K562 (cell line): ENCODE measurements at regions not wholly inside any gene's neighbourhood (a gene's known extent, or its start where the extent isn't known, plus 50 kb on each side); places are given as distances from the start of the nearest gene placed in this dataset.

Experiments
- ATAC-seq: fragments of 200-7000 bp; cut with Tn5 transposase; 3 replicates; pipeline ENCODE4 v1.9.1; 2020; ENCODE audit warnings: moderate library complexity
- BruUV-seq: library from RNA; stranded (reverse); fragments of 400-500 nt; replicated peaks from 2 replicates; lab custom pipeline; 2021; lab: Mats Ljungman, UMichigan
- CTCF ChIA-PET: fragments of 300-600 bp; formaldehyde crosslinking; extraction: SDS; loops from one replicate; lab custom pipeline; 2021; ENCODE audit warnings: low intra/inter-chr PET ratio; lab: Yijun Ruan, JAX
- POLR2A ChIA-PET: fragments of 300-600, 350-650 bp; sonication (Branson Sonifier 250); formaldehyde crosslinking; extraction: SDS; loops from one replicate; lab custom pipeline; 2021; ENCODE audit warnings: antibody characterized with exemption, inconsistent platforms; lab: Yijun Ruan, JAX
- DNase-seq, 4 experiments: peaks; one replicate each; pipeline versions ENCODE4 v3.0.0 to v3.0.0-alpha.2; 2011 to 2018; ENCODE audit warnings: low spot score in 3 of 4, mixed read lengths in 3 of 4; ENCODE audit errors: extremely low read depth in 1 of 4
- FAIRE-seq: peaks from 2 replicates; lab custom pipeline; 2011; peaks lifted over from hg19 to GRCh38; lab: Jason Lieb, UNC
- H2AFZ ChIP-seq: 2 replicates; pipeline ENCODE4 v1.6.0; 2011; ENCODE audit warnings: low read depth, low read length, control low read depth, inconsistent platforms
- H3K27ac ChIP-seq: fragments of 200-600 bp; 3 replicates; pipeline ENCODE4 v1.8.0; 2011; ENCODE audit warnings: low read depth, mild to moderate bottlenecking, control low read depth, inconsistent platforms, low read length, moderate library complexity, mixed read lengths; ENCODE audit errors: extremely low read depth
- H3K27me3 ChIP-seq, 2 experiments: fragments of 300-600 bp in 1 of 2; 2 replicates in 1 of 2; 3 replicates in 1 of 2; pipeline versions ENCODE4 v1.6.0 to v1.8.0; 2011; ENCODE audit warnings: inconsistent platforms in 2 of 2, low read length in 2 of 2, mild to moderate bottlenecking in 1 of 2, mixed read lengths in 1 of 2, moderate library complexity in 1 of 2; ENCODE audit not compliant: control insufficient read depth in 2 of 2, insufficient read depth in 2 of 2
- H3K36me3 ChIP-seq: fragments of 300-600 bp; 3 replicates; pipeline ENCODE4 v1.8.0; 2011; ENCODE audit warnings: mild to moderate bottlenecking, low read length, inconsistent platforms; ENCODE audit not compliant: control insufficient read depth, insufficient read depth
- H3K4me1 ChIP-seq, 2 experiments: fragments of 200-600 bp in 1 of 2; replicated peaks in 1 of 2; 2 replicates in 1 of 2; 3 replicates in 1 of 2; pipeline versions ENCODE4 v1.5.1 to v1.8.0; 2011; ENCODE audit warnings: inconsistent platforms in 2 of 2, low read length in 2 of 2, mild to moderate bottlenecking in 1 of 2, mixed read lengths in 1 of 2, moderate library complexity in 1 of 2; ENCODE audit not compliant: control insufficient read depth in 2 of 2, insufficient read depth in 2 of 2
- H3K4me2 ChIP-seq: 2 replicates; pipeline ENCODE4 v1.6.1; 2011; ENCODE audit warnings: low read length, control low read depth, inconsistent platforms, mixed read lengths; ENCODE audit not compliant: insufficient read depth
- H3K4me3 ChIP-seq: fragments of 200-600 bp; sonication (generic), shearing (Covaris generic); 2 replicates; pipeline ENCODE4 v1.5.1; 2016; ENCODE audit warnings: control low read depth, inconsistent platforms
- H3K79me2 ChIP-seq: fragments of 200-600 bp; 3 replicates; pipeline ENCODE4 v1.8.0; 2011; ENCODE audit warnings: low read length, inconsistent platforms; ENCODE audit not compliant: control insufficient read depth, insufficient read depth
- H3K9ac ChIP-seq, 2 experiments: 2 replicates each; pipeline versions ENCODE4 v1.6.0 to v1.6.1; 2011; ENCODE audit warnings: low read depth in 2 of 2, low read length in 2 of 2, control low read depth in 1 of 2, inconsistent platforms in 1 of 2, mild to moderate bottlenecking in 1 of 2, mixed read lengths in 1 of 2; ENCODE audit not compliant: insufficient read depth in 1 of 2
- H3K9me1 ChIP-seq: one replicate; pipeline ENCODE4 v1.6.0; 2011; ENCODE audit warnings: inconsistent platforms, mild to moderate bottlenecking, low read length, moderate library complexity; ENCODE audit not compliant: control insufficient read depth, insufficient read depth
- H3K9me3 ChIP-seq: replicated peaks from 2 replicates; pipeline ENCODE4 v1.5.1; 2011; ENCODE audit warnings: low read depth, low read length, inconsistent platforms; ENCODE audit not compliant: control insufficient read depth, insufficient read depth
- H4K20me1 ChIP-seq: replicated peaks from 2 replicates; pipeline ENCODE4 v1.6.1; 2011; ENCODE audit warnings: low read length, inconsistent platforms, mixed read lengths; ENCODE audit not compliant: control insufficient read depth, insufficient read depth
- ARNT ChIP-seq, 2 experiments: fragments of 450-650 bp; IDR thresholded peaks; 2 replicates each; pipeline ENCODE4 v1.6.1; 2016; ENCODE audit warnings: mild to moderate bottlenecking in 1 of 2
- ATF1 ChIP-seq, 2 experiments: fragments of 450-650 bp in 1 of 2; IDR thresholded peaks; 2 replicates each; pipeline ENCODE4 v1.6.1; 2016; ENCODE audit warnings: missing compliant biosample characterization in 1 of 2, missing genetic modification characterization in 1 of 2
- HOXB6 ChIP-seq: fragments of 250-450 bp; sonication (Bioruptor Pico); IDR thresholded peaks from 2 replicates; pipeline ENCODE4 v1.5.1; 2022; ENCODE audit warnings: mild to moderate bottlenecking, borderline replicate concordance
- L3MBTL2 ChIP-seq: fragments of 450-650 bp; IDR thresholded peaks from 2 replicates; pipeline ENCODE4 v1.6.1; 2016; ENCODE audit warnings: mild to moderate bottlenecking, moderate library complexity
- NFIX ChIP-seq: fragments of 250-450 bp; sonication (Bioruptor Pico); IDR thresholded peaks from 2 replicates; pipeline ENCODE4 v1.4.0; 2020; ENCODE audit warnings: low read depth, mild to moderate bottlenecking, moderate library complexity
- PCBP2 ChIP-seq: fragments of 200-400 bp; formaldehyde crosslinking; IDR thresholded peaks from 2 replicates; pipeline ENCODE4 v1.6.1; 2018; ENCODE audit warnings: low read length, low read depth, mild to moderate bottlenecking, moderate library complexity; ENCODE audit not compliant: poor library complexity, severe bottlenecking
- SIRT6 ChIP-seq: IDR thresholded peaks from one replicate; pipeline ENCODE4 v1.6.1; 2012; ENCODE audit warnings: low read depth, mild to moderate bottlenecking, control low read depth, inconsistent platforms, low read length, moderate library complexity
- SMAD2 ChIP-seq: fragments of 150-350 bp; IDR thresholded peaks from 2 replicates; pipeline ENCODE4 v1.6.1; 2014; ENCODE audit warnings: low read depth, mild to moderate bottlenecking, low read length
- TCF7L2 ChIP-seq: fragments of 150-350 bp; IDR thresholded peaks from 2 replicates; pipeline ENCODE4 v1.6.1; 2016; ENCODE audit warnings: low read depth, mild to moderate bottlenecking, low read length, moderate library complexity
- TFAP4 ChIP-seq: sonication (generic); formaldehyde crosslinking; IDR thresholded peaks from 2 replicates; pipeline ENCODE4 v1.8.0; 2022; ENCODE audit warnings: missing genetic modification reagents, mild to moderate bottlenecking, moderate library complexity, borderline replicate concordance
- ZFP36 ChIP-seq: fragments of 150-350 bp; IDR thresholded peaks from 2 replicates; pipeline ENCODE4 v1.6.1; 2018; ENCODE audit warnings: low read length, low read depth; ENCODE audit not compliant: partially characterized antibody
- ZNF282 ChIP-seq: sonication (generic); formaldehyde crosslinking; IDR thresholded peaks from 2 replicates; pipeline ENCODE4 v1.8.1; 2023; ENCODE audit warnings: missing genetic modification reagents
- ZNF449 ChIP-seq: fragments of 250-450 bp; sonication (Bioruptor Pico); IDR thresholded peaks from 2 replicates; pipeline ENCODE4 v1.8.0; 2022; ENCODE audit warnings: moderate library complexity, mild to moderate bottlenecking, inconsistent platforms
- in situ Hi-C: fragments of 300-500 bp; cut with MboI; formaldehyde crosslinking; loops from 4 replicates; pipeline ENCODE4 v1.15.0; 2018; ENCODE audit warnings: inconsistent platforms, mixed read lengths
- intact Hi-C: fragments of 100-400 bp; cut with micrococcal nuclease; formaldehyde crosslinking; loops from 2 replicates; pipeline ENCODE4 v1.14.2; 2022
- TF ChIP-seq, protein P1 (sequence below): fragments of 450-650 bp; IDR thresholded peaks from 2 replicates; pipeline ENCODE4 v1.6.1; 2016; ENCODE audit warnings: low read depth

DNA sequence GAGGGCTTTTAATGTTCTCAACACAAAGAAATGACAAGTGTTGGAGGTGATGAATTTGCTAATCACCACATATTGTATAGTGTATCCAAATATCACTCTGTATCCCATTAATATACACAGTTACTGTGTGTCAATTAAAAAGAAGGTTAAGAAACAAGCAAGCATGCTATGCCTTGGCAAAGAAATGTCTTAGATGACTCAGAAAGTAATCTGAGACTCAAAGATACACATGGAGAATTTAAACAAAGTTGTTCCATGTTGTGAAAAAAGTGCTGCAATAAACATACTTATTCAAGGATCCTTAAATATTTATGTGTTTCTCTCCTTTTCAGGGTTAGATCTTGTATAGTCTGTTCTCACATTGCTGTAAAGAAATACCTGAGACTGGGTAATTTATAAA, 300.9 kb downstream of the DHX35 start:
- DNase-seq (no peak), ATAC-seq (no peak), FAIRE-seq (no peak)
- H3K4me3 ChIP-seq = no peak overlapping the region
- H3K9me1 ChIP-seq = no peaks in the 10 kb centered on the region
- ChIA-PET POLR2A (interaction anchor here (0.6 kb wide), 1 partner anchor 1149 kb away, joined by 3 read pairs; no protein-coding TSS in a partner anchor), CTCF (no interaction called here)
- no peak overlapping the region for H3K9ac ChIP-seq
- no peaks in the 10 kb centered on the region for H3K9me3 ChIP-seq
- no peaks in the 10 kb centered on the region for H3K4me1 ChIP-seq
- no peaks in the 10 kb centered on the region for H3K79me2 ChIP-seq
- intact Hi-C loops = no loop called here
- H3K27me3 ChIP-seq = no peaks in the 10 kb centered on the region
- H3K36me3 ChIP-seq = no peaks in the 10 kb centered on the region
- H3K4me2 ChIP-seq = no peak overlapping the region
- H4K20me1 ChIP-seq = no peaks in the 10 kb centered on the region
- no TSS peak for BruUV-seq
- in situ Hi-C loops = loop anchor here (25.0 kb wide), 2 partner anchors 1424 to 1674 kb away; partner anchors contain the start of gene MAFB
- no peak overlapping the region for H3K27ac ChIP-seq
- no peak overlapping the region for H2AFZ ChIP-seq
- TF ChIP-seq ATF1 (CRISPR knock-in tag; IDR thresholded peaks at IDR 0.05) (no peak), ATF1 (tag; IDR thresholded peaks at IDR 0.05) (no peak), SMAD2 (no peak), TFAP4 (CRISPR knock-in tag) (no peak), ZFP36 (no peak), ARNT (IDR thresholded peaks at IDR 0.05) (no peak), SIRT6 (no peak), L3MBTL2 (no peak), PCBP2 (no peak), ZNF449 (CRISPR knock-in tag) (no peak), NFIX (CRISPR knock-in tag) (no peak), TCF7L2 (no peak), HOXB6 (CRISPR knock-in tag) (no peak), ZNF282 (CRISPR knock-in tag) (no peak)
- TF ChIP-seq, protein P1, sequence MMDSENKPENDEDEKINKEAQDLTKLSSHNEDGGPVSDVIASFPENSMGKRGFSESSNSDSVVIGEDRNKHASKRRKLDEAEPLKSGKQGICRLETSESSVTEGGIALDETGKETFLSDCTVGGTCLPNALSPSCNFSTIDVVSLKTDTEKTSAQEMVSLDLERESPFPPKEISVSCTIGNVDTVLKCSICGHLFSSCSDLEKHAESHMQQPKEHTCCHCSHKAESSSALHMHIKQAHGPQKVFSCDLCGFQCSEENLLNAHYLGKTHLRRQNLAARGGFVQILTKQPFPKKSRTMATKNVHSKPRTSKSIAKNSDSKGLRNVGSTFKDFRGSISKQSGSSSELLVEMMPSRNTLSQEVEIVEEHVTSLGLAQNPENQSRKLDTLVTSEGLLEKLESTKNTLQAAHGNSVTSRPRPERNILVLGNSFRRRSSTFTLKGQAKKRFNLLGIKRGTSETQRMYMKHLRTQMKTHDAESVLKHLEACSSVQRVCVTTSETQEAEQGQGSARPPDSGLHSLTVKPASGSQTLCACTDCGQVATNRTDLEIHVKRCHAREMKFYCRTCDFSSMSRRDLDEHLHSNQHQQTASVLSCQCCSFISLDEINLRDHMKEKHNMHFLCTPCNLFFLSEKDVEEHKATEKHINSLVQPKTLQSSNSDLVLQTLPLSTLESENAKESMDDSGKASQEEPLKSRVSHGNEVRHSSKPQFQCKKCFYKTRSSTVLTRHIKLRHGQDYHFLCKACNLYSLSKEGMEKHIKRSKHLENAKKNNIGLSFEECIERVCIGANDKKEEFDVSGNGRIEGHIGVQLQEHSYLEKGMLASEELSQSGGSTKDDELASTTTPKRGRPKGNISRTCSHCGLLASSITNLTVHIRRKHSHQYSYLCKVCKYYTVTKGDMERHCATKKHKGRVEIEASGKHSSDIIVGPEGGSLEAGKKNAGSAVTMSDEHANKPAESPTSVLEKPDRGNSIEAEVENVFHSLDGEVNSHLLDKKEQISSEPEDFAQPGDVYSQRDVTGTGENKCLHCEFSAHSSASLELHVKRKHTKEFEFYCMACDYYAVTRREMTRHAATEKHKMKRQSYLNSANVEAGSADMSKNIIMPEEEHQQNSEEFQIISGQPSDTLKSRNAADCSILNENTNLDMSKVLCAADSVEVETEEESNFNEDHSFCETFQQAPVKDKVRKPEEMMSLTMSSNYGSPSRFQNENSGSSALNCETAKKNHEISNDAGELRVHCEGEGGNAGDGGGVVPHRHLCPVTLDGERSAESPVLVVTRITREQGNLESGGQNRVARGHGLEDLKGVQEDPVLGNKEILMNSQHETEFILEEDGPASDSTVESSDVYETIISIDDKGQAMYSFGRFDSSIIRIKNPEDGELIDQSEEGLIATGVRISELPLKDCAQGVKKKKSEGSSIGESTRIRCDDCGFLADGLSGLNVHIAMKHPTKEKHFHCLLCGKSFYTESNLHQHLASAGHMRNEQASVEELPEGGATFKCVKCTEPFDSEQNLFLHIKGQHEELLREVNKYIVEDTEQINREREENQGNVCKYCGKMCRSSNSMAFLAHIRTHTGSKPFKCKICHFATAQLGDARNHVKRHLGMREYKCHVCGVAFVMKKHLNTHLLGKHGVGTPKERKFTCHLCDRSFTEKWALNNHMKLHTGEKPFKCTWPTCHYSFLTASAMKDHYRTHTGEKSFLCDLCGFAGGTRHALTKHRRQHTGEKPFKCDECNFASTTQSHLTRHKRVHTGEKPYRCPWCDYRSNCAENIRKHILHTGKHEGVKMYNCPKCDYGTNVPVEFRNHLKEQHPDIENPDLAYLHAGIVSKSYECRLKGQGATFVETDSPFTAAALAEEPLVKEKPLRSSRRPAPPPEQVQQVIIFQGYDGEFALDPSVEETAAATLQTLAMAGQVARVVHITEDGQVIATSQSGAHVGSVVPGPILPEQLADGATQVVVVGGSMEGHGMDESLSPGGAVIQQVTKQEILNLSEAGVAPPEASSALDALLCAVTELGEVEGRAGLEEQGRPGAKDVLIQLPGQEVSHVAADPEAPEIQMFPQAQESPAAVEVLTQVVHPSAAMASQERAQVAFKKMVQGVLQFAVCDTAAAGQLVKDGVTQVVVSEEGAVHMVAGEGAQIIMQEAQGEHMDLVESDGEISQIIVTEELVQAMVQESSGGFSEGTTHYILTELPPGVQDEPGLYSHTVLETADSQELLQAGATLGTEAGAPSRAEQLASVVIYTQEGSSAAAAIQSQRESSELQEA = no peak
